ENCODE measurements at regions not wholly inside any gene's neighbourhood (a gene's known extent, or its start where the extent isn't known, plus 50 kb on each side); places are given as distances from the start of the nearest gene placed in this dataset.

DNA sequence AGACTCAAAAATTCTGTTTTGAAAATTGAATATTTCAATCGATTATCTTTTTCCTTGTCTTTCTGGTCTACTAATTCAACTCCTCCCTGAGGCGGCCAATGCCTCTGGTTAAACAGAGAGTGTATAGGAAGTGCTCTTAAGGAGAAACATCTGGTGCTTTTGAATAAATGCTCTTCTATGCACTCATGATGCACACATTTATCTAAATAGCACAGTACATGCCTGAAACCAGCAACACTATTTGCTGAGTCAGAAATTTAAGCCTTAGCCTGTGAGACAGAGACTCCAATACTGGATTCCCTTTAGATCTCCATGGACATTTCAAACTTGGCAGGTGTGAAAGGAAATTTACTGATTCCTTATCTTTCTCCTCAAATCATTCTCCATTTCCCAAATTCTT lies 118.6 kb downstream of the SLIT2 start:
- Histone ChIP-seq H3K9ac (no peak overlapping the region), H3K36me3 (no peaks in the 10 kb centered on the region), H3K27me3 (no peaks in the 10 kb centered on the region), H3K79me2 (ENCODE audit: low read depth) (no peaks in the 10 kb centered on the region), H3K4me2 (no peak overlapping the region), H4K20me1 (ENCODE audit: low read depth) (no peaks in the 10 kb centered on the region), H2AFZ (replicated peaks) (no peak overlapping the region), H3K27ac (no peak overlapping the region), H3F3A (ENCODE audit: low read depth) (peaks cover 9% of the 10 kb centered on the region), H3K4me3 (no peak overlapping the region), H3K4me1 (peaks cover 32% of the 10 kb centered on the region), H3K9me3 (ENCODE audit: low read depth) (no peaks in the 10 kb centered on the region)
- Mint-ChIP-seq H3K27ac (no peak overlapping the region), H3K4me1 (peaks cover 46% of the 10 kb centered on the region), H3K27me3 (ENCODE audit: insufficient read depth, low read depth) (peaks cover 2% of the 10 kb centered on the region), H3K36me3 (peaks cover 17% of the 10 kb centered on the region), H3K4me3 (no peak overlapping the region), H3K9me3 (no peaks in the 10 kb centered on the region)
- TF ChIP-seq, protein P1, sequence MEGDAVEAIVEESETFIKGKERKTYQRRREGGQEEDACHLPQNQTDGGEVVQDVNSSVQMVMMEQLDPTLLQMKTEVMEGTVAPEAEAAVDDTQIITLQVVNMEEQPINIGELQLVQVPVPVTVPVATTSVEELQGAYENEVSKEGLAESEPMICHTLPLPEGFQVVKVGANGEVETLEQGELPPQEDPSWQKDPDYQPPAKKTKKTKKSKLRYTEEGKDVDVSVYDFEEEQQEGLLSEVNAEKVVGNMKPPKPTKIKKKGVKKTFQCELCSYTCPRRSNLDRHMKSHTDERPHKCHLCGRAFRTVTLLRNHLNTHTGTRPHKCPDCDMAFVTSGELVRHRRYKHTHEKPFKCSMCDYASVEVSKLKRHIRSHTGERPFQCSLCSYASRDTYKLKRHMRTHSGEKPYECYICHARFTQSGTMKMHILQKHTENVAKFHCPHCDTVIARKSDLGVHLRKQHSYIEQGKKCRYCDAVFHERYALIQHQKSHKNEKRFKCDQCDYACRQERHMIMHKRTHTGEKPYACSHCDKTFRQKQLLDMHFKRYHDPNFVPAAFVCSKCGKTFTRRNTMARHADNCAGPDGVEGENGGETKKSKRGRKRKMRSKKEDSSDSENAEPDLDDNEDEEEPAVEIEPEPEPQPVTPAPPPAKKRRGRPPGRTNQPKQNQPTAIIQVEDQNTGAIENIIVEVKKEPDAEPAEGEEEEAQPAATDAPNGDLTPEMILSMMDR (IDR thresholded peaks at IDR 0.05) = no peak
- no peak for DNase-seq (ENCODE audit: low spot score)

DNA sequence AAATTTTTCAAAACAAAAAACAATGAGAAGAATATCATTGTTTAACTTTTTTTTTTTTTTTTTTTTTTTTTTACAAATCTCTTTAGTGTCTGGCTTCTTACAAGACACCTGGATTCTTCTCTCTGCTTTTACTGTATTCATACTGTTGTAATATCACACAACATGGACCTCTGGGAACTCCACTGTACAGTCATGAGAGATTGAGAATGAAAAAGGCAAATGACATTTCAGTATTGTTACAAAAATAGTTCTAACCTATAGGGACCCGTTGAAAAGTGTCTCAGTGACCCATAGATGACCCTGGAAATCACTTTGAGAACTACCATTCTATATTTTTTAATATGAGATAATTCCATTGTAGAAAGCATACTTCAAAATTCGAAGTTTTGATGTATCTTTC lies 124.4 kb downstream of the SLIT2 start:
- TF ChIP-seq EZH2phosphoT487 (IDR thresholded peaks at IDR 0.05) (no peak), EZH2 (IDR thresholded peaks at IDR 0.05) (no peak)
- TF ChIP-seq, protein P1 (IDR thresholded peaks at IDR 0.05) = no peak
- DNase-seq (ENCODE audit: low spot score) = no peak
- H3K27ac Mint-ChIP-seq = no peak overlapping the region
- Histone ChIP-seq H3K4me1 (peaks cover 13% of the 10 kb centered on the region), H3K36me3 (no peaks in the 10 kb centered on the region), H3K79me2 (ENCODE audit: low read depth) (no peaks in the 10 kb centered on the region), H3K27ac (no peak overlapping the region), H3K27me3 (no peaks in the 10 kb centered on the region), H4K20me1 (ENCODE audit: low read depth) (no peaks in the 10 kb centered on the region), H3F3A (ENCODE audit: low read depth) (no peaks in the 10 kb centered on the region), H3K4me3 (no peak overlapping the region), H3K4me2 (no peak overlapping the region), H3K9me3 (ENCODE audit: low read depth) (no peaks in the 10 kb centered on the region), H3K9ac (no peak overlapping the region), H2AFZ (replicated peaks) (no peak overlapping the region)
- H3K4me3 Mint-ChIP-seq = no peak overlapping the region
- H3K36me3 Mint-ChIP-seq = peaks cover 13% of the 10 kb centered on the region
- no peaks in the 10 kb centered on the region for H3K9me3 Mint-ChIP-seq
- H3K27me3 Mint-ChIP-seq (ENCODE audit: insufficient read depth, low read depth) = peaks cover 2% of the 10 kb centered on the region
- peaks cover 21% of the 10 kb centered on the region for H3K4me1 Mint-ChIP-seq

DNA sequence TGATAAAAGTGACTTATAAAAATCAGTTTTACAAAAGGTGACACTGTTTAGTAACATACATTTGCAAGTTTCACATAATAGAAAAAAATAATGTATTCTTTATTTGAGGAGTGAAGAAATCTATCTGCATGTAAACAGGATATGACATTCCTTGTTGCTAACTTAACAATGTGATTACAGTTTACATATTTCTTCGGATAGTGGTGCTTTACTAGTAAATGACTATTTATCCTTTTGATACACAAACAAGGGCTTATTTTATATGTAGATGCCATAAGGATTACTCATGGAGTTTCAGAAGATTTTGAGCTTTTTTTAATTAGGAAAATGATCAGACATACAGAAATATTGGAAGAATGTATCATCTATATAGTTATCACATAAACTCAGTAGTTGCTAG lies 126.5 kb downstream of the SLIT2 start:
- Histone ChIP-seq H3K9me3 (ENCODE audit: low read depth) (no peaks in the 10 kb centered on the region), H3K27ac (no peak overlapping the region), H2AFZ (replicated peaks) (no peak overlapping the region), H3K27me3 (no peaks in the 10 kb centered on the region), H3K4me3 (no peak overlapping the region), H4K20me1 (ENCODE audit: low read depth) (no peaks in the 10 kb centered on the region), H3K36me3 (no peaks in the 10 kb centered on the region), H3K9ac (no peak overlapping the region), H3K4me1 (peaks cover 13% of the 10 kb centered on the region), H3K79me2 (ENCODE audit: low read depth) (no peaks in the 10 kb centered on the region), H3K4me2 (no peak overlapping the region), H3F3A (ENCODE audit: low read depth) (no peaks in the 10 kb centered on the region)
- peaks cover 12% of the 10 kb centered on the region for H3K36me3 Mint-ChIP-seq
- H3K9me3 Mint-ChIP-seq = peaks cover 2% of the 10 kb centered on the region
- no peak for DNase-seq (ENCODE audit: low spot score)
- peaks cover 15% of the 10 kb centered on the region for H3K4me1 Mint-ChIP-seq
- H3K27ac Mint-ChIP-seq = no peak overlapping the region
- TF ChIP-seq EZH2phosphoT487 (IDR thresholded peaks at IDR 0.05) (no peak), EZH2 (IDR thresholded peaks at IDR 0.05) (no peak)
- TF ChIP-seq, protein P1 (IDR thresholded peaks at IDR 0.05) = no peak
- H3K27me3 Mint-ChIP-seq (ENCODE audit: insufficient read depth, low read depth) = no peaks in the 10 kb centered on the region
- H3K4me3 Mint-ChIP-seq = no peak overlapping the region

DNA sequence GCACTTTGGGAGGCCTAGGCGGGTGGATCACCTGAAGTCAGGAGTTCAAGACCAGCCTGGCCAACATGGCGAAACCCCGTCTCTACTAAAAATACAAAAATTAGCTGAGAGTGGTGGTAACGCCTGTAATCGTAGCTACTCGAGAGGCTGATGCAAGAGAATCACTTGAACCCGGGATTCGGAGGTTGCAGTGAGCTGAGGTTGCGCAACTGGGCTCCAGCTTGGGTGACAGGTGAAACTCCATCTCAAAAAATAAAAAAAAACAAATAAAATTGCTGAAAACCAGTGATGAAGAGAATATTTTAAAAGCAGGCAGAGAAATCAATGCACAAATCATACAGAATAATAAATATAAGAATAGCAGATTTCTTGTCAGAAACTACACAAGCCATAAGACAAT lies 129.3 kb downstream of the SLIT2 start:
- no peaks in the 10 kb centered on the region for H3K79me2 ChIP-seq (ENCODE audit: low read depth)
- H4K20me1 ChIP-seq (ENCODE audit: low read depth) = no peaks in the 10 kb centered on the region
- H3K4me3 Mint-ChIP-seq = no peak overlapping the region
- H3K4me1 ChIP-seq = no peaks in the 10 kb centered on the region
- H3K9me3 ChIP-seq (ENCODE audit: low read depth) = no peaks in the 10 kb centered on the region
- no peaks in the 10 kb centered on the region for H3K36me3 ChIP-seq
- DNase-seq (ENCODE audit: low spot score) = no peak
- peaks cover 12% of the 10 kb centered on the region for H3K36me3 Mint-ChIP-seq
- H3K4me2 ChIP-seq = no peak overlapping the region
- no peak overlapping the region for H2AFZ ChIP-seq (replicated peaks)
- no peak overlapping the region for H3K27ac ChIP-seq
- TF ChIP-seq, protein P1 (IDR thresholded peaks at IDR 0.05) = no peak
- TF ChIP-seq EZH2 (IDR thresholded peaks at IDR 0.05) (no peak), EZH2phosphoT487 (IDR thresholded peaks at IDR 0.05) (no peak)
- H3K27ac Mint-ChIP-seq = no peak overlapping the region
- no peaks in the 10 kb centered on the region for H3K27me3 ChIP-seq
- peaks cover 2% of the 10 kb centered on the region for H3K9me3 Mint-ChIP-seq
- peaks cover 15% of the 10 kb centered on the region for H3K4me1 Mint-ChIP-seq
- H3K4me3 ChIP-seq = no peak overlapping the region
- no peaks in the 10 kb centered on the region for H3F3A ChIP-seq (ENCODE audit: low read depth)
- H3K27me3 Mint-ChIP-seq (ENCODE audit: insufficient read depth, low read depth) = no peaks in the 10 kb centered on the region
- no peak overlapping the region for H3K9ac ChIP-seq
